DOHH2 (cell line): ENCODE measurements at regions not wholly inside any gene's neighbourhood (a gene's known extent, or its start where the extent isn't known, plus 50 kb on each side); places are given as distances from the start of the nearest gene placed in this dataset.

ENCODE experiments used
- H3F3A ChIP-seq: fragments of 200-600 bp; sonication (generic), shearing (Covaris generic); 2 replicates; pipeline ENCODE4 v1.6.0; 2016; ENCODE audit warnings: antibody characterized with exemption, mild to moderate bottlenecking; ENCODE audit not compliant: control insufficient read depth, insufficient read depth
- H3K27ac ChIP-seq: fragments of 200-600 bp; sonication (generic); 2 replicates; pipeline ENCODE4 v1.5.1; 2014; ENCODE audit warnings: low read depth, mild to moderate bottlenecking, low read length, moderate library complexity
- H3K27me3 ChIP-seq: fragments of 200-600 bp; sonication (generic); 2 replicates; pipeline ENCODE4 v1.6.1; 2014; ENCODE audit warnings: mild to moderate bottlenecking, low read length, mixed read lengths; ENCODE audit not compliant: control insufficient read depth
- H3K36me3 ChIP-seq: fragments of 200-600 bp; sonication (generic); 2 replicates; pipeline ENCODE4 v1.6.1; 2014; ENCODE audit warnings: mild to moderate bottlenecking, low read length, moderate library complexity, mixed read lengths; ENCODE audit not compliant: control insufficient read depth
- H3K4me1 ChIP-seq: fragments of 200-600 bp; sonication (generic); 2 replicates; pipeline ENCODE4 v1.6.1; 2014; ENCODE audit warnings: mild to moderate bottlenecking, low read length, mixed read lengths; ENCODE audit not compliant: control insufficient read depth
- H3K4me2 ChIP-seq: fragments of 200-600 bp; sonication (generic); 2 replicates; pipeline ENCODE4 v1.6.0; 2014; ENCODE audit warnings: mild to moderate bottlenecking, low read length, moderate library complexity
- H3K4me3 ChIP-seq: fragments of 200-600 bp; sonication (generic); 2 replicates; pipeline ENCODE4 v1.5.1; 2014; ENCODE audit warnings: mild to moderate bottlenecking, low read length, mixed read lengths
- H3K79me2 ChIP-seq: fragments of 200-600 bp; sonication (generic); 2 replicates; pipeline ENCODE4 v1.6.1; 2014; ENCODE audit warnings: mild to moderate bottlenecking, low read length, mixed read lengths; ENCODE audit not compliant: control insufficient read depth
- H3K9me2 ChIP-seq: fragments of 200-600 bp; sonication (generic); replicated peaks from 2 replicates; pipeline ENCODE4 v1.6.1; 2014; ENCODE audit warnings: mild to moderate bottlenecking, low read length, mixed read lengths; ENCODE audit not compliant: control insufficient read depth
- H3K9me3 ChIP-seq: fragments of 200-600 bp; sonication (generic); 2 replicates; pipeline ENCODE4 v1.6.1; 2014; ENCODE audit warnings: antibody characterized with exemption, low read length, mixed read lengths; ENCODE audit not compliant: control insufficient read depth, insufficient read depth
- H4K20me1 ChIP-seq: fragments of 200-600 bp; sonication (generic); 2 replicates; pipeline ENCODE4 v1.6.0; 2014; ENCODE audit warnings: low read depth, mild to moderate bottlenecking, antibody characterized with exemption, low read length, moderate library complexity; ENCODE audit not compliant: control insufficient read depth, insufficient read depth
- CTCF ChIP-seq: fragments of 200-600 bp; sonication (generic); IDR thresholded peaks from one replicate; pipeline ENCODE4 v1.5.1; 2014; ENCODE audit warnings: antibody characterized with exemption, mild to moderate bottlenecking, low read depth, low read length; ENCODE audit not compliant: poor library complexity, severe bottlenecking
- EZH2phosphoT487 ChIP-seq: fragments of 200-600 bp; sonication (generic); IDR thresholded peaks from 2 replicates; pipeline ENCODE4 v1.6.1; 2017; ENCODE audit warnings: borderline replicate concordance, mild to moderate bottlenecking, antibody characterized with exemption, low read length, moderate library complexity, mixed read lengths

- Histone ChIP-seq H3K79me2 (no peaks in the 10 kb centered on the region), H4K20me1 (no peaks in the 10 kb centered on the region), H3K9me3 (no peaks in the 10 kb centered on the region), H3K27me3 (no peaks in the 10 kb centered on the region), H3K27ac (no peak overlapping the region), H3K4me2 (no peak overlapping the region), H3K36me3 (no peaks in the 10 kb centered on the region), H3K9me2 (no peaks in the 10 kb centered on the region), H3F3A (no peaks in the 10 kb centered on the region), H3K4me3 (no peak overlapping the region), H3K4me1 (no peaks in the 10 kb centered on the region)
- no peak for TF ChIP-seq CTCF
- no peak for TF ChIP-seq EZH2phosphoT487
Observed at GRCh38 chr16:51434567-51435198, 283.6 kb upstream of the SALL1 start.

- no peaks in the 10 kb centered on the region for H3K4me1 ChIP-seq
- no peaks in the 10 kb centered on the region for H3K36me3 ChIP-seq
- no peak overlapping the region for H3K4me2 ChIP-seq
- TF ChIP-seq EZH2phosphoT487 (no peak), CTCF (no peak)
- H4K20me1 ChIP-seq, result no peaks in the 10 kb centered on the region
- H3F3A ChIP-seq, result no peaks in the 10 kb centered on the region
- H3K27me3 ChIP-seq, result no peaks in the 10 kb centered on the region
- H3K4me3 ChIP-seq, result no peak overlapping the region
- H3K79me2 ChIP-seq, result no peaks in the 10 kb centered on the region
- H3K9me2 ChIP-seq, result no peaks in the 10 kb centered on the region
- no peak overlapping the region for H3K27ac ChIP-seq
- no peaks in the 10 kb centered on the region; the same call in 1 of the 2 replicates for H3K9me3 ChIP-seq
Observed at GRCh38 chr16:51433599-51433998, 282.5 kb upstream of the SALL1 start.

GRCh38 chr16:51431517-51432241 is 280.6 kb upstream of the SALL1 start:
- H3K4me3 ChIP-seq, result no peak overlapping the region
- no peaks in the 10 kb centered on the region for H3K27me3 ChIP-seq
- no peaks in the 10 kb centered on the region for H3K36me3 ChIP-seq
- H4K20me1 ChIP-seq, result no peaks in the 10 kb centered on the region
- H3F3A ChIP-seq, result no peaks in the 10 kb centered on the region
- no peak overlapping the region for H3K4me2 ChIP-seq
- H3K9me3 ChIP-seq, result no peaks in the 10 kb centered on the region; the same call in 1 of the 2 replicates
- no peaks in the 10 kb centered on the region for H3K9me2 ChIP-seq
- H3K79me2 ChIP-seq, result no peaks in the 10 kb centered on the region
- H3K27ac ChIP-seq, result no peak overlapping the region
- no peaks in the 10 kb centered on the region for H3K4me1 ChIP-seq
- no peak for TF ChIP-seq EZH2phosphoT487
- no peak for TF ChIP-seq CTCF
